HCT116 (cell line): ENCODE measurements at regions not wholly inside any gene's neighbourhood (a gene's known extent, or its start where the extent isn't known, plus 50 kb on each side); places are given as distances from the start of the nearest gene placed in this dataset.

ENCODE experiments used
- ATAC-seq: fragments of 200-7000 bp; cut with Tn5 transposase; 2 replicates; pipeline ENCODE4 v1.9.1; 2020; ENCODE audit warnings: mild to moderate bottlenecking, moderate library complexity
- BruUV-seq: library from RNA; stranded (reverse); fragments of 400-500 nt; replicated peaks from 2 replicates; lab custom pipeline; 2021; lab: Mats Ljungman, UMichigan
- CTCF ChIA-PET: fragments of 300-600 bp; sonication (Branson Sonifier 250); formaldehyde crosslinking; loops from one replicate; lab custom pipeline; 2021; ENCODE audit warnings: antibody characterized with exemption; lab: Charles Lee
- POLR2A ChIA-PET: fragments of 300-600, 350-600 bp; sonication (Branson Sonifier 250); formaldehyde crosslinking; loops from one replicate; lab custom pipeline; 2021; ENCODE audit warnings: antibody characterized with exemption; lab: Charles Lee
- RAD21 ChIA-PET, 2 experiments: fragments of 300-600 bp; sonication (Branson Sonifier 250); formaldehyde crosslinking; loops; one replicate each; lab custom pipeline; 2023; ENCODE audit warnings: low total read pairs in 2 of 2; ENCODE audit not compliant: uncharacterized antibody in 2 of 2, unreplicated experiment in 2 of 2, low non-redundant PET in 1 of 2; lab: Charles Lee
- DNase-seq: peaks from one replicate; pipeline ENCODE4 v3.0.0-alpha.2; 2010; ENCODE audit warnings: low read depth, low spot score
- H2AFZ ChIP-seq: fragments of 200-600 bp; shearing (Covaris generic), sonication (generic); 2 replicates; pipeline ENCODE4 v1.6.1; 2017; ENCODE audit warnings: low read depth, mixed run types, mixed read lengths, antibody characterized with exemption, low read length; ENCODE audit not compliant: poor library complexity, severe bottlenecking
- H3K27ac ChIP-seq: 2 replicates; pipeline ENCODE4 v1.5.1; 2012; ENCODE audit warnings: low read depth, low read length
- H3K27me3 ChIP-seq: fragments of 200-600 bp; sonication (generic); 2 replicates; pipeline ENCODE4 v1.6.1; 2016; ENCODE audit warnings: mixed run types, low read length, mixed read lengths; ENCODE audit not compliant: insufficient read depth
- H3K36me3 ChIP-seq, 2 experiments: fragments of 200-500 bp in 1 of 2; fragments of 200-600 bp in 1 of 2; sonication (Bioruptor generic) in 1 of 2; sonication (generic) in 1 of 2; 2 replicates each; pipeline versions ENCODE4 v1.5.1 to v1.6.1; 2014 to 2016; ENCODE audit warnings: low read length in 2 of 2, inconsistent platforms in 1 of 2, mixed read lengths in 1 of 2, mixed run types in 1 of 2; ENCODE audit not compliant: insufficient read depth in 2 of 2, control insufficient read depth in 1 of 2
- H3K4me1 ChIP-seq, 2 experiments: fragments of 200-600 bp in 1 of 2; sonication (generic) in 1 of 2; 2 replicates each; pipeline versions ENCODE4 v1.5.1 to v1.6.1; 2012 to 2017; ENCODE audit warnings: low read length in 2 of 2, inconsistent platforms in 1 of 2, mild to moderate bottlenecking in 1 of 2, mixed read lengths in 1 of 2, mixed run types in 1 of 2, moderate library complexity in 1 of 2; ENCODE audit not compliant: insufficient read depth in 2 of 2, control insufficient read depth in 1 of 2
- H3K4me2 ChIP-seq: fragments of 200-600 bp; sonication (generic); 2 replicates; pipeline ENCODE4 v1.6.1; 2017; ENCODE audit warnings: mixed run types, low read length, mixed read lengths
- H3K4me3 ChIP-seq, 2 experiments: fragments of 200-600 bp in 1 of 2; sonication (generic) in 1 of 2; replicated peaks in 1 of 2; 2 replicates each; pipeline ENCODE4 v1.5.1; 2011 to 2016; ENCODE audit warnings: low read length in 2 of 2, control low read depth in 1 of 2, low read depth in 1 of 2, mild to moderate bottlenecking in 1 of 2, mixed read lengths in 1 of 2, mixed run types in 1 of 2
- H3K79me2 ChIP-seq: fragments of 200-600 bp; sonication (generic); 2 replicates; pipeline ENCODE4 v1.6.1; 2017; ENCODE audit warnings: mild to moderate bottlenecking, mixed run types, low read length, moderate library complexity, mixed read lengths; ENCODE audit not compliant: insufficient read depth
- H3K9ac ChIP-seq: fragments of 200-600 bp; sonication (generic); 2 replicates; pipeline ENCODE4 v1.6.1; 2016; ENCODE audit warnings: low read length, mixed read lengths
- H3K9me2 ChIP-seq: fragments of 200-600 bp; sonication (generic), shearing (Covaris generic); 2 replicates; pipeline ENCODE4 v1.6.1; 2017; ENCODE audit warnings: mixed run types, mild to moderate bottlenecking, moderate library complexity; ENCODE audit not compliant: insufficient read depth
- H3K9me3 ChIP-seq, 2 experiments: fragments of 200-500 bp in 1 of 2; fragments of 200-600 bp in 1 of 2; sonication (Bioruptor generic) in 1 of 2; sonication (generic) in 1 of 2; 2 replicates each; pipeline ENCODE4 v1.6.1; 2014 to 2017; ENCODE audit warnings: low read length in 2 of 2, mixed read lengths in 2 of 2, inconsistent platforms in 1 of 2, low read depth in 1 of 2, mild to moderate bottlenecking in 1 of 2, mixed run types in 1 of 2, moderate library complexity in 1 of 2; ENCODE audit not compliant: control insufficient read depth in 1 of 2, insufficient read depth in 1 of 2
- H4K20me1 ChIP-seq: fragments of 200-600 bp; sonication (generic), shearing (Covaris generic); 2 replicates; pipeline ENCODE4 v1.6.1; 2017; ENCODE audit warnings: mixed run types, mild to moderate bottlenecking, moderate library complexity; ENCODE audit not compliant: insufficient read depth
- CEBPB ChIP-seq: IDR thresholded peaks from 2 replicates; pipeline ENCODE4 v1.6.1; 2012; ENCODE audit warnings: low read depth
- EGR1 ChIP-seq: IDR thresholded peaks from 2 replicates; pipeline ENCODE4 v1.6.1; 2012; ENCODE audit warnings: low read depth
- FOSL1 ChIP-seq: IDR thresholded peaks from 2 replicates; pipeline ENCODE4 v1.6.1; 2012; ENCODE audit warnings: low read depth
- JUND ChIP-seq: IDR thresholded peaks from 2 replicates; pipeline ENCODE4 v1.6.1; 2012
- POLR2A ChIP-seq: IDR thresholded peaks from 2 replicates; pipeline ENCODE4 v1.7.0; 2011; ENCODE audit warnings: borderline replicate concordance; ENCODE audit not compliant: insufficient read depth, insufficient read length; ENCODE audit errors: extremely low read depth
- TCF7L2 ChIP-seq: IDR thresholded peaks from 2 replicates; pipeline ENCODE4 v1.7.0; 2011; ENCODE audit warnings: borderline replicate concordance, inconsistent platforms; ENCODE audit not compliant: insufficient read depth, insufficient read length; ENCODE audit errors: extremely low read depth
- YY1 ChIP-seq: IDR thresholded peaks from 2 replicates; pipeline ENCODE4 v1.6.1; 2011; ENCODE audit warnings: low read length, low read depth, moderate library complexity, mild to moderate bottlenecking; ENCODE audit not compliant: insufficient replicate concordance; ENCODE audit errors: extremely low read depth
- ZBTB33 ChIP-seq: IDR thresholded peaks from 2 replicates; pipeline ENCODE4 v1.6.1; 2011; ENCODE audit warnings: mild to moderate bottlenecking, low read length, moderate library complexity; ENCODE audit not compliant: insufficient replicate concordance; ENCODE audit errors: extremely low read depth
- intact Hi-C: fragments of 100-400 bp; cut with micrococcal nuclease; formaldehyde crosslinking; loops from 2 replicates; pipeline ENCODE4 v1.10.0; 2022

GRCh38 chr5:92119110-92119509, 736.0 kb upstream of the ARRDC3 start:
- TF ChIP-seq CEBPB: no peak
- TF ChIP-seq YY1: no peak
- no peak for TF ChIP-seq ZBTB33
- TF ChIP-seq TCF7L2: no peak
- TF ChIP-seq EGR1: no peak
- TF ChIP-seq POLR2A: no peak
- TF ChIP-seq FOSL1: no peak
- TF ChIP-seq JUND: no peak
- Histone ChIP-seq H3K9me2 (no peaks in the 10 kb centered on the region), H3K27me3 (no peaks in the 10 kb centered on the region), H4K20me1 (no peaks in the 10 kb centered on the region), H3K79me2 (no peaks in the 10 kb centered on the region), H3K4me1 (no peaks in the 10 kb centered on the region), H3K27ac (no peak overlapping the region), H3K4me3 (no peak overlapping the region), H3K9me3 (no peaks in the 10 kb centered on the region), H3K4me2 (no peak overlapping the region), H3K36me3 (no peaks in the 10 kb centered on the region), H2AFZ (no peak overlapping the region), H3K9ac (no peak overlapping the region)
- ChIA-PET CTCF (no interaction called here), RAD21 (no interaction called here), POLR2A (no interaction called here)
- no peak for ATAC-seq
- no TSS peak for BruUV-seq
- no peak for DNase-seq
- intact Hi-C loops: no loop called here

GRCh38 chr5:92106808-92107207, 723.7 kb upstream of the ARRDC3 start:
- Histone ChIP-seq H3K79me2 (no peaks in the 10 kb centered on the region), H4K20me1 (no peaks in the 10 kb centered on the region), H3K27ac (no peak overlapping the region), H2AFZ (no peak overlapping the region), H3K27me3 (no peaks in the 10 kb centered on the region), H3K9ac (no peak overlapping the region), H3K9me3 (no peaks in the 10 kb centered on the region), H3K36me3 (no peaks in the 10 kb centered on the region), H3K4me3 (no peak overlapping the region), H3K4me2 (no peak overlapping the region), H3K9me2 (no peaks in the 10 kb centered on the region), H3K4me1 (no peaks in the 10 kb centered on the region)
- DNase-seq (no peak), ATAC-seq (no peak)
- RAD21 ChIA-PET: no interaction called here
- CTCF ChIA-PET: no interaction called here
- BruUV-seq: no TSS peak
- POLR2A ChIA-PET: no interaction called here
- intact Hi-C loops: no loop called here
- TF ChIP-seq EGR1: no peak
